SKM-1 treated with dmso at 0.1 percent for 144 hours (cell line): ENCODE measurements at regions not wholly inside any gene's neighbourhood (a gene's known extent, or its start where the extent isn't known, plus 50 kb on each side); places are given as distances from the start of the nearest gene placed in this dataset.

Experiments used
- DNase-seq: peaks from one replicate; lab custom pipeline; 2025; ENCODE audit not compliant: unreplicated experiment; lab: John Stamatoyannopoulos, UW

GRCh38 chr1:82273816-82274215 is 473.1 kb downstream of the ADGRL2 start:
- no peak for DNase-seq

GRCh38 chr1:82269431-82269830 is 468.7 kb downstream of the ADGRL2 start:
- DNase-seq: no peak

GRCh38 chr1:82268826-82269225 is 468.1 kb downstream of the ADGRL2 start:
- no peak for DNase-seq

- DNase-seq: no peak
Measured at GRCh38 chr1:82266351-82266750, 465.6 kb downstream of the ADGRL2 start.

GRCh38 chr1:82265436-82265835 is 464.7 kb downstream of the ADGRL2 start:
- DNase-seq: no peak

GRCh38 chr1:82264802-82265201 is 464.1 kb downstream of the ADGRL2 start:
- no peak for DNase-seq

- no peak for DNase-seq
Measured at GRCh38 chr1:82263396-82263795, 462.7 kb downstream of the ADGRL2 start.

- DNase-seq: no peak
Measured at GRCh38 chr1:82260666-82261065, 459.9 kb downstream of the ADGRL2 start.

GRCh38 chr1:82260051-82260450 is 459.3 kb downstream of the ADGRL2 start:
- DNase-seq: no peak

GRCh38 chr1:82258887-82259286 is 458.2 kb downstream of the ADGRL2 start:
- DNase-seq: no peak

- DNase-seq: no peak
Measured at GRCh38 chr1:82246050-82246449, 445.3 kb downstream of the ADGRL2 start.

- no peak for DNase-seq
Measured at GRCh38 chr1:82245345-82246014, 444.7 kb downstream of the ADGRL2 start.

- no peak for DNase-seq
Measured at GRCh38 chr1:82240571-82240970, 439.8 kb downstream of the ADGRL2 start.

- no peak for DNase-seq
Measured at GRCh38 chr1:82230667-82231066, 429.9 kb downstream of the ADGRL2 start.

GRCh38 chr1:82227306-82228095 is 426.8 kb downstream of the ADGRL2 start:
- no peak for DNase-seq

GRCh38 chr1:82226186-82226505 is 425.4 kb downstream of the ADGRL2 start:
- DNase-seq: no peak

GRCh38 chr1:82225421-82226185 is 424.9 kb downstream of the ADGRL2 start:
- DNase-seq: peak; percentile 52

GRCh38 chr1:82223091-82223490 is 422.4 kb downstream of the ADGRL2 start:
- no peak for DNase-seq

GRCh38 chr1:82221721-82222120 is 421.0 kb downstream of the ADGRL2 start:
- no peak for DNase-seq

- DNase-seq: no peak
Measured at GRCh38 chr1:82220754-82221153, 420.0 kb downstream of the ADGRL2 start.

- no peak for DNase-seq
Measured at GRCh38 chr1:82219841-82220240, 419.1 kb downstream of the ADGRL2 start.

- DNase-seq: no peak
Measured at GRCh38 chr1:82218846-82219245, 418.1 kb downstream of the ADGRL2 start.
